Muscle of back (tissue), 3 donors: ENCODE measurements at regions not wholly inside any gene's neighbourhood (a gene's known extent, or its start where the extent isn't known, plus 50 kb on each side); places are given as distances from the start of the nearest gene placed in this dataset.
A peak's percentile ranks its signal among the peaks of the same experiment; 100 is the strongest.

Source experiments
- DNase-seq, 3 donors: peaks; one replicate each; pipeline versions ENCODE4 v3.0.0 to v3.0.0-alpha.2; 2013

DNA sequence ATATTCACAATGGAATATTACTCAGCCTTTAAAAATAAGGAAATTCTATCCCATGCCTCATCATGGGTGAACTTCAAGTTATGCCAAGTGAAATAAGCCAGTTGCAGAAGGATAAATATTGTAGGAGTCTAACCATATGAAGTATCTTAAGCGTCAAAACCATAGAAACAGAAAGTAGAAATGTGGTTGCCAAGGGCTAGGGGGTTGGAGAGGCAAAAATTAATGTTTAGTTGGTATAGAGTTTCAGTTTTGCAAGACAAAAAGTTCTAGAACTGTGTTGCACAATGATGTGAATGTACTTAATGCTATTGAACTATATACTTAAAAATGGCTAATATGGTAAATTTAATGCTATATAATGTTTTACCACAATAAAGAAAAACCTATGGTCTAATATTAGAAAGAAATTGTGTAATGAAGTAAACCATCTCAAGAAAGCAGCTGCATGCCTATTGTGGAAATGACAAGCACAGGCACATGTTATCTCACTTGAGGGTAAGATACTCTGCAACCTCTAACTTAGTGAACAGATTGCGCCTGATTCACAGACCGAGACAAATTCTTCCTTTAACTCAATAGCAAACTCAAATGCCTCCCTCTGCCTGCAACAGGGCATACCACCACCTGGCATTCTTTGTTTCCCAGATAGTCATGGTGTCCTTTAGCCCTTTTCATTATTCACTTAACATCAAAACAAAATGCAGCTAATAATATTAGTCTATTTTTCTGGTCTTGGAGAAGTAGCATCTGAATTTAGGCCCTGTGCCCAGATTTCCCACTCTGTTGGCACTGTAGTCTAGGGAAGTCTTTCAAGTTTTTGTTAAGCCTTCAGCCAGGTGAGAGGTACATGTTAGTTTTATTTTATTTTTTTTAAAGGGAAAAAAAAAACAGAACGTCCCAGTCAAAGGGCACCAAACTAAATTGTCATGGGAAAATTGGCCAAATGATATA lies 80.2 kb upstream of the ACP3 start:
- no peak for DNase-seq

DNA sequence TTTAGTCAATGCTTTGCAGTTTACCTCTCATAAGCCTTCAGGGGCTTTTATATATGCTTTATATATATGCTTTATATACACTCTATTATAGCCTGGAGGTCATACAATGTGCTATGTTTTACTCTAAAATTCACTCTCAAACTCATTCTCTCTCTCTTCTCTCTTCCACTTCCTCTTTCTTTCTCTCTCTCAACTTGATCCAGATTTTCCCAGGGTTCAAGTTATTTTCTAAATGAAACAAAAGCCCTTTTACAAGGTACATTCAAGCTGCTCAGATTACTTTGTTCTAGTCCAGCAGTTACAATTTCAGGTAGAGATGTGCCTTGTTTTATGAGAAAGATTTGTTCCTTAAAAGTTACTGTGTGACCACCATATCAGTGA lies 79.6 kb upstream of the ACP3 start:
- DNase-seq = no peak

DNA sequence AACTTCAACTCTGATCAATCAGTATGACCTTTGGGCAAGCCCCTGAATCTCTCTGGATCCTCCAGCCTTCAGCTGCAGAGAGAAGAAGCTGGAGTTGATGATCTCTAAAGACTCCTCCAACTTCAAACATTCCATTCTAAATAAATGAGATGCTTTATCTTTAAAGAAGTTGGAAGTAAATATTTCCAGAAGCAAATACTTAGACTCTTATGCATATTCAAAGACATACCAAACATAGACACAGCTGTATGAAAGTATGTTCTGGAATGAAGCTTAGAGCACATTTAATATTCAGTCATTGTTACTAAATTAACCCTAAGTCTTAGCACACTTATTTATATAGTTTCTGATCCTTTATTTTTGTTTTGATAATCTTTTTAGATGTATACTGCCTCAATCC lies 77.6 kb upstream of the ACP3 start:
- DNase-seq = no peak

DNA sequence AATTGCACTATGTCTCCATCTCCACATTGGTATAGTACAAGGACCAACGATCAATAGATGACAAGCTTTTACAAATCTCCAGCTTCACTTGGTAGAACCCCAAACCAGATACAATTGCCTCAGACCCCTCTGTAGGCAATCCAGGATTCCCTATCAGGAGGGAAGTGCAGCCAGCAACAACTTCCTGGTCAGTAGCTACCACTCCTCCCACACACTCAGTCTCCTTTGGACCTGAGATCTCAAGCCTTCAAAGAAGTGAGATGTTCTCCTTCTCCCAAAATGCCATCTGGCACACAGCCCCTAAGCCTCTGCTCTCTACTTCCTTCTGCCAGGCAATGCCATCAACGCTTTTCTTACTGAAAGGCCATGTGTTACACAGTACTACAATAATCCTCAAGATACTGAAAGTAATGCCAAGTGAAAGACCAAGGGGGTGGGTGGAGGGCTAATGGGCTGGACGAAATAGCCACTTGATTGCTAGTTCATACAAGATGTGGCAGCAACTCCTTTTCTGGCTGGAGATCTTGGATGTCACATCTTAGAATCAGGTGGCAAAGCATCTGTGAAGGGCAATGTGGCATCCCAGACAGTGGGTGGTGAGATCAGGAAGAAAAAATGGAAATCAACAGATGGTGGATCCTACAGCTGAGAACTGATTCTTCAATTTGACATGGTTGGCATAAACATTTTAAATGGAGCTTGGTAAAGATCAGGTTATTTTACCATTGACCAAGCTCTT lies 75.3 kb upstream of the ACP3 start:
- DNase-seq = no peak

DNA sequence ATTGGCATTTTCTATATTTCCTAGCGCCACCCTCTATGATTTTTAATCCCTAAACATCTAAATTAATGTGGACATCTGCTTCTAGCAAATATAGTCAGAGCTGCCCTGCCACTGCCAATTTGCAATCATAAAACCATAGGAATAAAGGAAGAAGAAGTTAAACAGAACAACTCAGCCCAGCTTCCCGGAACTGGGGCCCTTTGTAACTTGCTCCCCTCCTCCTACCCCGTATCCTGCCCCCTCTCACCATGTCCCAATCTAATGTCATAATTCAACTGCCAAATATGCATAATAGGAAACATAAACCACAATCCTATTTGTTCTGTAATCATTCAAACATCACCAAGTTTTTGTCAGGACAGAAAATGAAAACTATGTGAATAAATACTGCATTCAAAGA lies 74.4 kb upstream of the ACP3 start:
- DNase-seq = no peak

DNA sequence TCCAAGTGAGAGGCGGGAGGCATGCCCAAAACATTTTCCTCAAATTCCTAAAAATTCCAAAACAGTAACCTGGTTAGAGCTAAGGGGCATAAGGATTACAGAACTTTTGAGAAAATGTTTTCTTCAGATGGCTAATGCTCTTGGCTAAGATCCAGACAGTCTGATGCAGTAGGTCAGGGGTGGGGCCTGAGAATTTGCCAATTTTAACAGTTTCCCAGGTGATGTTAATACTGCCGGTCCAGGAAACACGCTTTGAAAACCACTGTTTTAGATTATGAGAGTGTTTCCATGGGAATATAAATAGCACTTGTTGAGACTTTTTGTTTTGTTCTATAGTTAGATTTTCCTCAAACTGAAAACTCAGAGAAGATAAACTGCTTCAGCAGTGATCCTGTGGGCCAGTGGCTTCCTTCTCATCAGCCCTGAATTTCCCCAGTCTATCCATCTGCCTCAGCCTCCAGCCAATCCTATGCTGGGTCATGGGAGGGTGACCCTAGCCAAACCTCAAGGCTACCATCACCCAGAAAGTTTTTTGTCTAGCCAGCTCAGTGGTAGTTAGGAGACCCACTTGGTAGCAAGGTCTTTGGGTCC lies 71.6 kb upstream of the ACP3 start:
- peak in 2 of 3 donors; percentile 18 to 41 for DNase-seq

DNA sequence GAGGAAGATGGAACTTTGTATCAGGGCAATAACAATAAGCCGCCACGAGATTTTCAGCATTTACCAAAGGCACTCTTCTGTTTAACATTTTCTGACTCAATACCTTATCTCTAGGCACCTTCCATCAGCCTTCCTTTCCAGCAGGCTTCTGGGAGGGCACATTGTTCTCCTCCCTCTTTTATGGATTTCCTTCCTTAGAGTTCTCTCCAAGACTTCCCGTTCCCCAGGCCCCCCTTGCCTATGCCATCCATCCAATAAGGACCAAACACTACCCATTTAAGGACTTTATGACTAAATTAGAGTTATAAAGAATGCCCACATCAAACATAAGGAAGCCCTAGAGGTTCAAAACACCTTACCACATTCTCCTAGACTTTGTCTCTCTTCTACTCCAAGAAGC lies 71.0 kb upstream of the ACP3 start:
- DNase-seq = no peak

DNA sequence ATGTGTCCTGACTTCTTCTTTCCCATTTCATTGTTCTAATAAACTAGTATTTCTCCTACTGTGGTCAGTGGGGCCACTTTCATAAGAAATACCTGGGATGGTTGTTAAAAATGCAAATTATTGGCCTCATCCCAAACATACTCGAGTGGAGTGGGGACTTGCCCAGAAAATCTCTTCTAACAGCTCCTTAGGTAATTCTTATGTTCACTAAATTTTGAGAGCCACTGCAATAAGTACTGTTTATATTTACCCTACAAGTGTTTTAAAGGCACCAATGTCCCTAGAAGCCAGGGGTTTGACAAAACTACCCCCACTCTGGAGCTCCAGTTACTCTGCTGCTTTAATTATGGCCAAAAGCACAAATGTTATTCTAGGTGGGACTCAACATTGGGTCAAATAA lies 70.0 kb upstream of the ACP3 start:
- no peak for DNase-seq

DNA sequence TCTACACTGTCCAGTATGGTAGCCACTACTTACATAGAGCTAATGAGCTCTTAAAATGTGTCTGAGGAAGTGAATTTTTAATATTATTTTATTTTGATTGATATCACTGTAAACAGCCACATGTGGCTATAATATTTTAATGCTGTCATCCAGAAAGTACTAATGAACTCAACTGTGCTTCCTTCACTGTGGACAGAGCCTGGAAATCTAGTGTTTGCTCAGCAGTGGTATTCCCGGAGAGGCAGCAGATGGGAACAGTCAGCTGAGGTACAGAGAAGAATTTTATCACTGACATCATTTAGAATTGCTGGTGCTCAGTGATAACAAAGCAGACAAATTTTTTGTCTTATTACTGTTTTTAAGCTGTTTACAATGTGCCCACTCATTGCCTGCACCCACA lies 68.7 kb upstream of the ACP3 start:
- DNase-seq = no peak

DNA sequence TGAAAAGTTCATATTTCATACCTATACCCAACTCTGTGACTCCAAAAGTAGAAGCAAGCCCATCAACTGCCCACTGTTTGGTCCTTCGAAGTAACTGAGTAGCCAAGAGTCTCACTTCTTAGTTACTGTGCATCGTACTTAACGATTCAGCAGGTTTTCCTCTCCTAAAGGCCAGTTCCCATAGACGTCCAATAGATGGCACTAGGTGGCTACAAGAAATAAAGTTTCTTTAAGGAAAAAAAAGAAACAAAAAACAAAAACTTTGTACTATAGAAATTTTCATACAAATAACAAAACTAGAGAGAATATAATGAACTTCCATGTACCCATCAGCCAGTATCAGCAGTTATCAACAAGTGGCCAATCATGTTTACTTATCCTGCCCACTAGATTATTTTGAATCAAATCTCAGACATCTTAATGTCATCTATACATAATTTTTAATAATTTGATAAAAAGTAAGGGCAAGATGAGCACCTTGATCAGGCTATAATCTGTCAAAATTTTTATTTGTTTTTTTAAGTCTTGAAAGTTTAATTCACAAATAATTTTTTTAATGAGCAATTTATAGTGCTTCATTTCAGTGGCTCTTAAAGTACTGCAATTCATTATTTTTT lies 63.8 kb upstream of the ACP3 start:
- peak; percentile 49 to 64 (median 51) for DNase-seq

DNA sequence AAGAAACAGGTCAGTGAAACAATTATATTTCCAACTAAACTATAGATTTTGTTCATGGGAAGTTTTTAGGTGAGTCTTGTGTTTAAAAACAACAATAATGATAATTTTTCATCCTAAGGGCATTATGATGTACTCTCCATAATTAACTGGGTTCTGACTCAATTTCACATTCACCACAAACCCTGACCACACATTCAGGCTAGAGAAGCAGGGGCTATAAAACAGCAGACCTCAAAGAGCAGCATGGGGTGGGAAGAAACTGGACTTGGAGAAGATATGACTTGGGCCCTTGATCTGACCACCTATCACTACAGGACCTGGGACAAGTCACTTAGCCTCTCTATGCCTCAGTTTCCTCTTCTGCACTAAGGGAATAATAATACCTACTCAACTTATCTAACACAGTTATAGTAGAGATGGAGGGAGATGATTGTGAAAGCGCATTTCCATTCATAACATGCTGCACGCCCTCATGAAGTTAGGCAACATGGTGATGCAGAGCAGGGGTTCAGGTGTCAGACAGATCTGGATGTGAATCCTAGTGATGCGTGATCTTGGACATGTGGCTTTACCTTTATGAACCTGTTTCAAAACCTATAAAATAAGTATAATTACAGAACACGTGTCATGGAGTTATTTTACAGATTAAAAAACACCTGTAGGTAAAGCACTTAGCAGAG lies 63.0 kb upstream of the ACP3 start:
- no peak for DNase-seq

DNA sequence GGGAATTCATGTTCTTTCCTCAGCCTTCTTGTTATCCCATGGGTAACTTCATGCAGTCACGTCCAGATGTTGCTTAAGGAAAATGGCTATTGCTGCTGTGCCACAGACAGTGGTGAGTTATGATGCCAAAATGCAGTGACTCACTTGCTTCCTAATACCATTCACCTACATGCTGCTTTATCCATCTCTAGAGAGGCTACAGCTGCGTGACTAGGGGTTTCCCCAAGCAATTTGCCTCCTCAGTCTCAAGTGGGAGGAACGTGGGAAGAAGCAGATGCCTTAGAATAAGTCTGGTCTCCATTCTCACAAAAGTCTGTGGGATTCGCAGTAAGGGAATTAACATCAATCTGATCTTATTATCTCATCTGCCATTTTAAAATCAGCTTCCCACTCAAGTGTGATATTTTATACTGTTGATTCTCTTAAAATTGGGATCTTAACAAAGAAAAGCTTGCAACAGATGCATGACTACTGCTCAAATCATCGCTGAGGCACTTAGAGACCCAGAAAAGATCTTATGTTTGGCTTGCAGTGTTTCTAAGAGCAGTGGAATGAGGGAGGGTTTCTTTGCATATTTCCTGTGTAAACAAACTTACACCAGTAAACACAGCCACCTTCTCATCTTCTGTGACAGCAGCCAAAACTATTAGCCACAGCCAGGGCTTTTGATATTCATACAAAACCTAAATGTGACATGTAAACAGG lies 62.0 kb upstream of the ACP3 start:
- peak in 1 of 3 donors; percentile 14 for DNase-seq

DNA sequence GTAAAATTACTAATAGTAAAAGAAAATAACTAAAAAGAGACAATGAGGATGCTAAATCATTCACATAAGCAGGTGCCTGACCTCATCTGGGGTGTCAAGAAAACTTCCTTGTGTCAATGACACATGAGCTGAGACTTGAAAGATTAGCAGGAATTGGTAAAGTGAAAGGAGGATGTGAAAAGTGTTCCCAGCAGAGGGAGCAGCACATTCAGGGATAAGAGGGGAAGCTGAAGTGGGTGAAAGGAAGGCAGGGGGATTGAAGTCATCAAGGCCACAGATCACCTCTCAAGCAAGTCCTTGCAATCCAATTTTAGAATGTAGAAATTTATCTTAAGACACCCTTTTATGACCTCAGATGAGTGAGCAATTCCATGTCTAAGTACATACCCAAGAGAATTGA lies 60.2 kb upstream of the ACP3 start:
- DNase-seq = peak; percentile 17 to 35 (median 18)

DNA sequence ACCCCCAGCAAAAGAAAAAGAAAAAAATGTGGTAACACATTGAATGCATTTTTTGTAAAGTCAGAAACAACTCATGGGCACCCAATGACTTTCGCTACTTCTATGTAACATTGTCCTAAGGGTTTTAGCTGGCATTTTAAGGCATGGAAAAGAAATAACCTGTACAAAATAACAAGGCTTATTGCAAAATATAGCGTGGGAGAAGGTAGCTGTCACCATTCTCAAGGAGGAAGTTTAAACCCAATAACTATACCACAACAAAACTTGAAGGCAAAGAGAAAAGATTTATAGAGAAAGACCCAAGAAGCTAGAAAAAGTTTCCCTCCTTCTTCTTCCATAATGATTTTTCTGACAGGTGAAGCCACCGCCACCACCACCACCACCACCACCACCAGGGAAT lies 55.7 kb upstream of the ACP3 start:
- no peak for DNase-seq

DNA sequence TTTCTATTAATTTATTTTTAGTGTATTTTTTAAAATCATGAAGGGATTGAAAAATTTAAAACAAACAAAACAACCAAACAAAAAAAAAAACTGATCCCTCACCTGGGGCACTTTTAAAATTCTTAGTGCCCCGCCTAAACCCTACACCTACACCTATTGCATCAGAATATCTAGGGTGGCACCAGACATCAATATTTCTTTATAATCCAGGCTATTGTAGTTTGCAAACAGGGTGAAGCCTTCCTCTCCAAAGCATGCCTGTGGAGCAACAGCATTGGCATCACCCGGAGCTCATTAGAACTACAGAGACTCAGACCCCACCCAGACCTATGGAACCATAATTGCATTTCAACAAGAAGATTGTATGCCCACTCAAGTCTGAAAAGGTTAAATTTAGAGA lies 54.9 kb upstream of the ACP3 start:
- no peak for DNase-seq

DNA sequence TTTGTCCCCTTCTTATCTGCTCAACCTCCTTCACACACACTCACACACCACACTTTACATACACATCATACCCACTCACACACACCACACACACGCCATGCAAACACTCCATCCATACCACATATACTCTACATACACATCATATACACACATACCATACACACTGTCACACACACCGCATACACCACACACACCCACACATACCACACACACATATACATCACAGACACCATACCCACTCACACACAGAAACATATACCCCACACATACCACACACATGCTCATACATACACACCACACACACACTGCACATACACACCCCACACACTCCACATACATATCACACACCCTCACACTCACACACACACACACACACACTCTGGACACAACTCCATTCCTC lies 54.3 kb upstream of the ACP3 start:
- no peak for DNase-seq

DNA sequence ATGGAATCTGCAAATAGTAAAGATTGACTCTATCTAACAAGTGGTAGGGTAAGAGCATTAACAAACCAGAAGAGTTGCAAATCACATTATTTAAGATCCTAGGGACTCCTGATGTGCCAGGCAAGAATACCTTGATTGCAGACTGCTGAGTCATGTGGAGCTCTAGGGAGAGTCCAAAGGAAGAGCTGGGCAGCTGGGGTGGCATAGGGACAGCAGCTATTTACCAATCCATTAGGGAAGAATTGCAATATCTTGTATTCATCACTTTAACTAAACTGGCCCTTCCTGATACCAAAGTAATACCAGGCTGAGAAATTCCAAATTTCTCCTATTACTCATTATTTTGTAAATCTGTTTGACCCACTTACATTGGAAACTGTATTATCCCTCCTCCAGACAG lies 52.2 kb upstream of the ACP3 start:
- DNase-seq = no peak

DNA sequence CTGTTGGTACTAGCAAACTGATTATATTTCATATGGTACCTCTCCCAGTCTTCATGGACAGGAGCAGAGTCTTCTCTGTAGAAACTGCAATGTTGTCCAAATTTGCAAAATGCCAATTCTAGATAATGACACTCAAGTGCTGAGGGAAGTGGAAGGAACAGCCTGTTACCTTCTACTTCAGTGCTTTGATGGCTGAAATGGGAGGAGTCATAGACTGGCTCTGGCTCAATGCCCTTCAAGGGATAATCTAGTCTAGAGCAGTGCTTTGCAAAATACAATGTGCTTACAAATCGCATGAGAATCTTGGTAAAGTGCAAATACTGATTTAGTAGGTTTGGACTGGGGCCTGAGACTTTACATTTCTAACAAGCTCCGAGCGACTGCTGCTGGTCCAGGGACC lies 51.7 kb upstream of the ACP3 start:
- no peak for DNase-seq

DNA sequence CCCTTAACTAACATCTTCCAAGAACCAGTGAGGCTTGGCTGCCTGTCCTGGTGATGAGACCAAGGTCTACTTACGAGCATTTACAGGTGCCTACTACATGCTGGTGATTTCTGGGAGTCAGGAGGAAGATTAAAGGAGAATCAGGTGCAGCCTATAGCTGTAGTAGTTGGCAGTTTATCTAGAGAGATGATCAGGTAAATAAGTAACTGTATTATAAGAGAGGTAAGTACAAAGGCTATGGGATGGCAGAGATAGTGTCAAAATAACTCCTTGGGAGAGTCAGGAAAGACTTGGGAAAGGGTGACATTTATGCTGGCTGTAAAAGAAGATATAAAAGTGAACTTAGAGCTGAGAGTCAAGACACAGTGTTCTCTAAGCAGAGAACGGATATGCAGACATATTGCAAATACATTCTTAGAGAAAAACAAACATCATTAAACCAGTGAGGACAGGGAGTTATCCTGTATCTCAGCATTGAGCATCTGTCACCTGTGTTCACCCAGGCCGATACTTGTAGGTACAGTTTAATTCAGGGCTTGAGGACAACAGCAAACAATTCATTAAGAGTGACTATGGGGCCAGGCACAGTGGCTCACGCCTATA lies 49.7 kb upstream of the ACP3 start:
- no peak for DNase-seq
